Spleen (tissue), 7 donors: ENCODE measurements at regions not wholly inside any gene's neighbourhood (a gene's known extent, or its start where the extent isn't known, plus 50 kb on each side); places are given as distances from the start of the nearest gene placed in this dataset.

Experiments used
- POLR2AphosphoS5 ChIP-seq, 3 donors: sonication (generic); formaldehyde crosslinking; IDR thresholded peaks; one replicate each; pipeline ENCODE4 v1.5.1; 2017; ENCODE audit warnings: antibody characterized with exemption in 3 of 3
- TF ChIP-seq, protein P1 (sequence below), 11 experiments: fragments of 200-600 bp in 7 of 11; fragments of 450-650 bp in 4 of 11; sonication (generic) in 4 of 11; IDR thresholded peaks in 8 of 11; conservative IDR thresholded peaks in 3 of 11; 1 replicate in 7 of 11; 2 replicates in 4 of 11; pipeline versions ENCODE4 v1.4.0 to v1.8.0; 2016 to 2021; ENCODE audit warnings: antibody characterized with exemption in 11 of 11, inconsistent platforms in 4 of 11, mild to moderate bottlenecking in 1 of 11
- donor health status: DM: no; HTN: no; CAD: no; lungs with moderate emphysema.
- donor health status: DM: no; HTN: no; CAD: no.
- donor health status: DM: no; HTN: no; CAD: no.

DNA sequence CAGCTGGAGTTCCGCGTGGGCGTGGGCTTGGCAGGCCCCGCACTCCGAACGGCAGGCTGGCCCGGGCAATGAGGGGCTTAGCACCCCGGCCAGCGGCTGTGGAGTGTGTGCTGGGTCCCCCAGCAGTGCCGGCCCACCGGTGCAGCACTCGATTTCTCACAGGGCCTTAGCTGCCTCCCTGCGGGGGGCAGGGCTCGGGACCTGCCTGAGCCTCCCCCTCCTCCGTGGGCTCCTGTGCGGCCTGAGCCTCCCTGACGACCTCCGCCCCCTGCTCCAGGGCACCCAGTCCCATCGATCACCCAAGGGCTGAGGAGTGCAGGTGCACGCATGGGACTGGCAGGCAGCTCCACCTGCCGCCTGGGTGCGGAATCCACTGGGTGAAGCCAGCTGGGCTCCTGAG is 191.8 kb downstream of the CYLC2 start:
- TF ChIP-seq, protein P1, sequence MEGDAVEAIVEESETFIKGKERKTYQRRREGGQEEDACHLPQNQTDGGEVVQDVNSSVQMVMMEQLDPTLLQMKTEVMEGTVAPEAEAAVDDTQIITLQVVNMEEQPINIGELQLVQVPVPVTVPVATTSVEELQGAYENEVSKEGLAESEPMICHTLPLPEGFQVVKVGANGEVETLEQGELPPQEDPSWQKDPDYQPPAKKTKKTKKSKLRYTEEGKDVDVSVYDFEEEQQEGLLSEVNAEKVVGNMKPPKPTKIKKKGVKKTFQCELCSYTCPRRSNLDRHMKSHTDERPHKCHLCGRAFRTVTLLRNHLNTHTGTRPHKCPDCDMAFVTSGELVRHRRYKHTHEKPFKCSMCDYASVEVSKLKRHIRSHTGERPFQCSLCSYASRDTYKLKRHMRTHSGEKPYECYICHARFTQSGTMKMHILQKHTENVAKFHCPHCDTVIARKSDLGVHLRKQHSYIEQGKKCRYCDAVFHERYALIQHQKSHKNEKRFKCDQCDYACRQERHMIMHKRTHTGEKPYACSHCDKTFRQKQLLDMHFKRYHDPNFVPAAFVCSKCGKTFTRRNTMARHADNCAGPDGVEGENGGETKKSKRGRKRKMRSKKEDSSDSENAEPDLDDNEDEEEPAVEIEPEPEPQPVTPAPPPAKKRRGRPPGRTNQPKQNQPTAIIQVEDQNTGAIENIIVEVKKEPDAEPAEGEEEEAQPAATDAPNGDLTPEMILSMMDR (IDR thresholded peaks at IDR 0.05 in 8 of 11, conservative IDR thresholded peaks at IDR 0.05 in 3 of 11), result no peak
- TF ChIP-seq POLR2AphosphoS5 (IDR thresholded peaks at IDR 0.05), result no peak
